DMS79 treated with DMSO at 0.1 percent for 48 hours (cell line): ENCODE measurements at regions not wholly inside any gene's neighbourhood (a gene's known extent, or its start where the extent isn't known, plus 50 kb on each side); places are given as distances from the start of the nearest gene placed in this dataset.

Experiments used
- DNase-seq: peaks from one replicate; lab custom pipeline; 2025; lab: John Stamatoyannopoulos, UW

DNA sequence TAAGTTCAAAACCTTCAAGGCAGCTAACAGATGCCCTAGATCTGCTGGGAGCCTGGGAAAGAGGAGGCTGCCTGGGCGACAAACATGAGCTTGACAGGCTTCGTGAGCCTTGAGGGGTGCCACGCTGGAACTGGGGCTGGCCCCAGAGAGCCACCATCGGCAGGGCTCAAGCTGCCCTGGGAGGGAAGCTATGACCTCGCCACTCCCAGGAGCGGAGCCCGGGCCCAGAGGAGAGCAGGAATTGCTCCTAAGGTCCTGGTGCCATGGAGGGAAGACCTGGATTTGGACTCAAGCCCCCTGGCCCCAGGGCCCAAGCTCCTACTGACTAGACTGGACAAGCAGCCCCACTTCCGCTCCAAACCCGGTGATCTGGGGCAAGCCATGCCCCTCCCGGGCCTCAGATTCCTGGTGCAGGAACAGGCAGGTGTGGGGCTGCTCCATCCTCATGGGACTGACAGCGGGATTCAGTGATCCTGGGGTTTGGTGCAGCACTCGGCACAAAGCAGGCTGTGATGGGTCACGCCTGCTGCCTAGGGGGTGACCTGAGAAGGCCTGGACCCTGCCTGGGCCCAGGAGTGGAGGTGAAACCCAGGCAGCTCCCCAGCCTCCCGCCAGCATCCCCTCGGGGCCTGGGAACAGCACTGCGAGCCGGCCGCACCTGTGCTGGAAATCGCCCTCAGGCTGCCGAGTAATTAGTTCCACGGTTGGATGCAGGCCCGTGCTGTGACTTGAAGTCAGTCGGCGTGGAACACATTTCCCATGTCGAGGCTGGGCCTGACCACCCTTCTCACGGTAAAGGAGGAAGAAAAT lies 246.9 kb downstream of the NDUFA10 start:
- peak; percentile 22 for DNase-seq

DNA sequence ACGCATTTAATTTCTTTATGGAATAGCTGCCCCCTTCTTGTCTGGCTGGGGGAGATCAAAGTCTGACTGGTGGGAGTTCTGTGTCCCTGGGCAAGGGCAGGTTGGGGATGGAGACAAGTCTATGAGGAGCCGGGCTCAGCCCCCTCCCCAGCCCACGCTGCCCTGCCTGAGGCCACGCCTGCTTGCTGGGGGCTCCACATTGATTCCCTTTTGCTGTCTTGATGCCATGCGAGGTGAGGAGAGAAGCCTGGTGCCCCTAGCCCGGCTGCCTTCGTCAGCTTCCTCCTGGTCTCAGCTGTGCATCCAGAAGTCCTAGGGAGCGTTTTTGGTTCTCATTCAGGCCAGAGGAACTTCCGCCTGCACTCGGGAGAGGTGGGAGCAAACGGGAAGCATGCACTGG lies 247.9 kb downstream of the NDUFA10 start:
- DNase-seq: no peak

DNA sequence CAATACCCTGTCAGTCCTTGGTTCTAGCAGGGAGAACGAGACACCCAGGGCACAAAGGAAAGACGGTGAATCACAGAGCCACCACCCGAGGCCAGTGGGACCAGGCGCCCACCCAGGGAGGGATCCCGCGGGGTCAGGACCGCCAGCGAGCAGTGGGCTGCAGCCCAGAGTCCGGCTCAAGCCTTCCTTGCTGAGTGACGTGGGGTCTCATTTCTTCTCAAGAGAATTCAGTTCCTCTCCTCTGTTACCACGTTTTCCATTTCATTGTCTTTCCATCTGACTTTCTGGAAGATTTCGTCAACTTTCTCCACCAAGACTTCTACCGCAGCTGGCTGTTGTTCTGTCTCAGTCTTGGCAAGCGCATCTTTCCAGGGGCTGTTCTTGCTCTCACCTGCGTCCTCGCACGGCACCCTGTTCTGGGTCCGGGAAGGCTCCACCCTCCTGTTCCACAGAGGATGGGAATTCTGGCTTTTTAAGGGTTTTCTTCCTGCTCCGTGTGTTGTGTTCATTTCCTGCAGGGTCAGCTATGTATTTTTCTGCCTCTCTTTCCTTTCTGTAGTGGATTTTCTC lies 248.6 kb downstream of the NDUFA10 start:
- no peak for DNase-seq

DNA sequence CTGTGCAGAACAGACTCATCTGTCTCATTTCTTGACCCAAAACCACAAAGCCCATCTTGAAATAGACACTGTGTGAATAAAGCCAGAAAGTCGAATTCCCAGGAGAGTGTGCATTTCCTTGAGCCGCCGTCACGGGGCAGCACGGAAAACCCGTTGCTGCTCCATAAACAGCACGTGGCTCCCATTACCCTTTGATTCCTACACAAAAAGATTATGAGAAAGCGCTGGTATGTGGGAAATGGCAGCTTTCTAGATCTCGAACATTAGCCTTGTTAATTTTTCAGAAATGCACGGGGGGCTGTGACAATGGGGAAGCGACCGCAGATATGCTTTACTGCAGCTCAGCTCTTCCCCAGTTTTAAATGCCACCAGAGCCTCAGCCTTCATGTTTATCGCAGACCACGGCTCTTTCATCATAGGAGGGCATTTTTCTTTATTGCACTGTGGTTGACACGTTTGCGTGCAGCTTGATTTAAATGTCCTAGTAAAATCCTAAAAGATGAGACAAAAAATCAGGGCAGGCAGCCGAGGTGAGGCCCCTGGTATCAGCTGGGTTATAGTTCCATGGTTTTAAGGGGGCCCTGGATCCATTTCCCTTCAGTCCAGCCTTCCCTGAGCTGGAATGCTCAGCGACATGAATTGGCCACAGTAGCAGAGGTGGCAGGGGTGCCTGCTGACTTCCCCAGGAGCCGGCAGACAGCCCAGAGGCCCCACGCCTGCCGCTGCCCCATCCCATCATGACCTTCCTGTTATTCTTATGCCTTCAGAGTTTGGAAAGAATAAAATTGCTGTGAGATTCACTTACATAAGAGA lies 249.3 kb downstream of the NDUFA10 start:
- DNase-seq: no peak

DNA sequence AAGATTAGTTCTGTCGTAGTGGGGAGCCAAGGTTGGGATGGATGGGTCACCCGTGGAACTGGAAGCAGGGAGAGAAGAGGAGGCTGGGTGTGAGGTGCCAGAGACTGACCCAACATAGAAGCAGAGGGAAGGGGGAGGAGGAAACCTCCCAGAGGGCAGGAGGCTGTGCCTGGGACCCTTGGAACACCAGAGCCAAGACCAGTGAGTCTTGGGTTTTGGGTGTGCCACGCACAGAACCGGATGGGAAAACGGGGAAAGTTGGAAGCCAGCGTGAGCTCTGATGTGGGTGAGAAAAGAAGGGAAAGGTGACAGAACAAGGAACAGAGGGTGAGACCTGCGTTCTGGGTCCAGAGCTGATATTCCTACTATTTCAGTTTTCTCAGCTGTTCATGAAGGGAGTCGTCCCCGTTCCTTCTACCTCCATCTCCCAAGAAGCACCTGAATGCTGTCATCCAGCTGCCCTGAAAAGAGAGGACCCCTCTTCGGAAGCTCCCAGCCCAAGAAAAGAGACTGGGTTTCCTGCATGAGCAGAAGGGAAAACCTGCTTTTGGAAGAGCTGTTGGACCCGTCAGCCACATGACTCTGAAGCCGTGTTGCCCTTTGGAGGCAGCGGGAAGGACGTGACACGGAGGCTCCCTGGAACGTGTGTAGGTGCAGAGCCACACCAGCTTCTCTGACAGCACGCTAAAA lies 250.1 kb downstream of the NDUFA10 start:
- no peak for DNase-seq

DNA sequence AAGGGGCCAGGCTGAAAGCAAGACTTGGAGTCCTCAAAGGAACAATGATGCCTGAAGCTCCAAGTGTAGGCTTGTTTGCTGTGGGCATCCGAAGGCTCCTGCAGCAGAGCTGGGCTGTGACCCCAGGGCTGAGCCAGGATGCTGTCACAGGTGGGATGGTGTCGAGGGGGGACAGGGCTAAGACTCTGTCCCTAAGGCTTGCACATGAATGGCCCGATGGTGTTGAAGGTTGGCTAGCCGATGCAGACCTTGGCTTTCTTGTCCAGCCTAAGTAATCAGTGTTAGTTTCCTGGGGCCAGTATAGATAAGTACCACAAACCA lies 251.0 kb downstream of the NDUFA10 start:
- no peak for DNase-seq

DNA sequence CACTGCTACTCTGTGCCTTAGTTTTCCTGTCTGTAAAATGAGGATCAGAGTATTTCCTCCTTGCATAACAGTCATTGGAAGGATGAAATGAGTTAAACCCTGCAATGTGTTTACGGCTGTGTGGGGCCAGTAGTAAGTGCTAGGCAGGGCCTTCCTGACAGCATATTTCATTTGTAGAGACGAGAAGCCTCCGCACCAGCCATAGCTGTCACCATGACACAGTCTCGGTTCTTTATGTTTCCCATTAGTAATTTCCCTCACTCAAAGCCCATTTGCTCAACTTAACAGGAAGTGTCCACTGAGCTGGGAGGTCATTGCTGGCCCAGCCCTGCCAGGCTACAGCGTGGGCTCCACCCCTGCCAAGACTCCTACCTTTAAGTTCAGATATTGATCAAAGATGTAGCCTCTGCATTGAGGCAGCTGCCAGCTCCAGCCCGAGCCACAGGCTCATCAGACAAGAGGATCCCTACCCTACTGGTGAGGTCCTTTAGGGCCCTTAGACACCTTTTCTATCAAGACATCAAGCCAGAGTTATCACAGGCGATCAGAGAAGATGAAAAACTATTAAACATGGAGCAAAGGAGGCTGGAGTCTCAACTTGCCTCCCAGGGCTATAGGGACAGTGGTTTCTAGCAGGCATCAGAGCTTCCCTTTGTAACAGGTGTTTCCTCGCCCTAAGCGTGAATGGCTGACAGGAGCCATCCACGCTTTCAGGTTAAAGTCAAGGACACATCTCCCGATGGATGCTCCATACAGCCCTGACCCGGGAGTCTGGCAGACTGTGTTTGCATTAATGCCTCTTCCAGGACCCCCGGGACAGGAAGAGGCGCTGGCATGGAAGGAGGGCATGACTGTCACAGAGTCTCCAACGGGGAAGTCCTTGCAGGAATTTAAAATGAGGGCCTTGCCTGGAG lies 251.7 kb downstream of the NDUFA10 start:
- no peak for DNase-seq

DNA sequence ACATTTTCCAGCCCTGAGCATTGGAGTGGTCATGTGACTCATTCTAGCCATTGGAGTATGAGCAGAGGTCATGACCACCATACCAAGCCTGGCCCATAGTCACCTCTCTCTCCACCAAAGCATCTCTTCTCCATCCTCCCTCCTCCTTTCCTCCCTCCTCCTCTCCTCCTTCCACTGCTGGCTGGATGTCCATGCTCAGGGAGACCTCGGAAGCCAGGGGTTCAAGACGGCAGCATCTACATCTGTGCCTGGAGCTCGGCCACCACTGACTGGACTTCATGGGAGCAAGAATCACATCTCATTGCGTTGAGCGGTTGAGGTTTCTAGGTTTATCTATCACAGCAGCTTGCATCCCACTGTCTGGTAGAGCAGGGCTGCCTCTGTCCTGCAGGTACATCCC lies 252.4 kb downstream of the NDUFA10 start:
- no peak for DNase-seq

DNA sequence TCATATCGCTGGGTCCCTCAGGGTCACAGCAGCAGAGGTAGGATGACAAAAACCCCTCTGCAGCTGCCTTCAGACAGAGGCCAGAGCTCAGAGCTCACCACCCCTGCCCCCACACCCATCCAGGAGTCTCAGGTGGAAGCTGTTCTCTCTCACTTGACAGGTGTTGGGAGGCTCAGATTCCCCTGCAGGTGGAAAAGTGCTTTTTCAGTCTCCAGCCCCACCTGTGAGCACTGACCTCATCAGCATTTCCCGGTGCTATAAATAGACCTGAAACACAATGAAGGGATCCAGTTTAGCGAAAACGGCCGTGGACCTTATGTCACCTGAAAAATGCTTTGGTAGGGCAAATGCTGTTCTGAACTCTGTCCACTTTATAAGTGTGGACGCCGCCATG lies 254.9 kb downstream of the NDUFA10 start:
- DNase-seq: peak; percentile 52

DNA sequence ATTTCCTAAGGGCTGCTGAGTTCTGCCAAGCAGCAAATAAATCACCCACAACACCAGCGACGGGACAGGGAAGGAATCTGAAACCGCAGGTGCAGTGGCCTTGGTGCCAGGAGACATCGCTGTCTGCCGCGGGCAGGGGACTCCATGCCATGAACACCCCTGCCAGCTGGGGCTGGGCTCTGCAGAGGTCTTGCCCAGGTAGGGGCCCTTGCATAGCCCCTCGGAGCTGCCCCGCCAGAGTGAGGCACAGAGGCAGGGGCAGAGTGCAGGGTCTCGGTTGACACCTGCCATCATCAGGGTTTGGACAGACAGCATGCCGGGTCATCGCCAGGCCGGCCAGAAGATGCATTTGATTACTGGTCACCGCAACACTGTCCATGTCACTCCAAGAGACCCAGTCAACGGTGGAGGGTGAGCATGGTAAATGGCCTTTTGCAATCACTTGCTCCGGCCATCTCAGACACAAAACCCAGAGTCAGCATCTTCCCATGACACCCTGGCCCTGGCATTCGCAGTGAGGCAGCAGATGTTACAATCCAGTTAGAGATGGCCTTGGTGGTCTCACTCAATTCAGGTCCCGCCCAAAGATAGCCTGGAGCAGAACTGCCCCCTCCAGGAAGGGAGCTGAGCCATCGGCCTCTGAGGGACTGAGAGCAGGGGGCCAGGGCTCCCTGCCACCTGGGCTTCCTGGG lies 255.4 kb downstream of the NDUFA10 start:
- no peak for DNase-seq

DNA sequence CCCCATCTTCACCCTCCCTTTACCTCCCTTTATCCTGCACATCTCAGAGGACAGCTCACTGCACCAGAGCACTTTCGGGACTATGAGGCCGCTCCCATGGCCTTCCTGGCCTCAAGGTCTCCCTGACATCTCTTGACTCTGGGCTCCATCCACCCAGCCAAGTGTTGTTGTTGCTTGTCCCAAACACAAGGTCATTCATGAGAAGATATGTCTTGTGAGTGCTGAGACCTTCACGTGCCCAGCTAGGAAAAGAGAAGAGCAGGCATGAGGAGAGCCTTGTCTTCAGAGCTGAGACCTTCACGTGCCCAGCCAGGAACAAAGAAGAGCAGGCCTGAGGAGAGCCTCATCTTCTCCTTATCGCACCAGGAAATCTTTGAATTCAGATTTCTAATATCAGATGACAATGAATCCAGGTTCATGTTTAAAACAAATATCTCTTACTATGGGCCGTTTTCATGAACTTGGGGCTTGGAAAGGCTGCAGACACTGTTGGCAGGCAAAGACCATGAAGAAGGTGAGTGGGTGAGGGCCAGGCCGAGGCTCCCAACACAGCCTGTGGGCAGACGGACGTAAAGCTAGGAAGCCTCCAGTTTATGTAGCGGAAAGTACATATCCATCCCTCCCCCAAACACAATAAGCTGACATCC lies 256.1 kb downstream of the NDUFA10 start:
- DNase-seq: peak; percentile 7

DNA sequence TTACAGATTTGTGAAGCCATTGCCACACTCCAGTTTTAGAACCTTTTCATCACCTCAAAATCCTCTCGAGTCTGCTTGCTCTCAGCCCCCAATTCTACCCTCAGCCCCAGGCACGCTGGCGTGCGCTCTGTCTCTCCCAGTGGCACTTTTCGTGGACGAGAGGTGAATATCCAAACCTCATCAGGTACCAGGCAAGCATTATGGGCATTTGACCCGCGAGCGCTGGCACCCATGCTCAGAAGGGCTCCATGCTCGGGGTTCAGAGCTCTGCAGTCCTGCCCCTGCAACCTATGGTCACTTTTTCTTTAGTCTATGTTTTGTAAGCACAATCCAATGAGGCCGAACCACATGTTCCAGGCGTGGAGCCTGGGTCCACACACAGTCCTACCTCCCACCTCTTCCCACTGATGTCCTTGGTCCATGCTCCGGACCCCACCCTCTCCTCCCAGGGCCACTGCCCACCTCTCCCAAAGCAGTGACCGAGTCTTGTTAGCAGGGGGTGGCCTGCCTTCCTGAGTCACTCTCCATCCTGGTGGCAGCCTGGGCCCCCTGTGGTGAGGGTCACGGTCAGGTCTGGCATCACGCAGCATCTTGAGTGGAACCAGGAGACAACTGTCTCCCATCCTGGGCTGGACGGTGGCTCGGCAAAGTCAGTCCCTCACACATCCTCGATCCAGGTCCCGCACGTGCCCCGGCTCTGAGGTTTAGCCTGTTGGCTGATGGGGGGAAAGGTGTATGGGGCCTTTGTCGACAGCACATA lies 256.9 kb downstream of the NDUFA10 start:
- DNase-seq: no peak

DNA sequence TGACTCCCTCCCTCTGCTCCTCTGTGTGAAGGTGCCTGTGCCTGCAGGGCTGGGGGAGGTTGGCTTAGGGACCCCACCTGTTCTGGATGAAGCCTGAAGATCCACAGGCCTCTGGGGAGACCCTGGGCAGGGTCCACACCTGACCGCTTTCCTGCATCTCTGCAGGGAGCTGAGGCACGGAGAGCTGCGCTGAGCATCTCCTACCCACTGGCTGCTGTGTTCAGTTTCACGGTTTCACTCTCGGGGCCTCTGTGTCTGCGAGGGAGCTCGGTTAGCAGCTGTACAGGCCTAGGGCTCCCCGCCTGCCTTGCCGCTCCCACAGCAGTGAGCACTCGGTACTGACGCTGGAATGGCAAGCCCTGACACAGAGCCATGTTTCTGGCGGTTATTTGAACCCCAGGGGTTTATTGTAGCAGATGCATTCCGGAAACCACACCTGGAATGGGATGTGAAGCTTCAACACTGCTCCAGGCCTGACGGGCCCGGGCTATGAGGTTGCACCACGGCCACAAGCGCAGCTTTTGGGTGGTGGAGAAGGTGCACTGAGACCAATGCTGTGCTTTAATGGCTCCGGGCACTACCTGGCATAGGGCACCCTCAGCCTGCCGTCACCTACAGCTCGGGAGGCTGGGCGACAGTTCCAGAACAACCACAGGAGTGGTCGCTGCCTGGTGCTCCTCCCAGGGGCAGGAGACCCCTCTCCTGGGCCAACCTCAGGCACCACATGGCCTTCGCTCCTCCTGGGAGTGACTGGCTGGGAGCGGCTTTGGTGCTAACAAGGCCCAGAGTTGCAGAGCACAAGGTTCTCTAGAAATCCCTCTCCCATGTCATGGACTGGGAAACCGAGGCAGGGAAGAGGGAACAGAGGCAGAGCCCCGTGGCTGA lies 257.9 kb downstream of the NDUFA10 start:
- DNase-seq: no peak

DNA sequence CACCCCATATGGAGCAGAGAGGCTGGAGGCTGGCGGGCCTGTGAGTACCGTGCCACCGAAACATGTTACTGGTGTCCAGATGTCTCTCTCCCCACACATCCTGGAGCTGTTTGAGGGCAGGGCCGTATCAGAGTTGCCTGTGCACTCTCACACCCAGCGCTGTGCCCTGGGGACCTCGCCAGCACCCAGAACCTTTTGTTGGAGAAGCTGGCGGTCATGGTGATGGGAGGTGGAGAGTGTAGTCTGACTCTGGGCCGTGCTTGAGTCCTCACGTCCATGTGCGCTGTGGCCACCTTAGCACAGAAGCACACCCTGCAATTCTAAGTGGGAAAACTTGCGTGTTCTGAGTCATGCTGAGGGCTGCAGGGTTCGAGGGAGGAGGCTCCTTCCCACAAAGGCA lies 259.2 kb downstream of the NDUFA10 start:
- DNase-seq: no peak

DNA sequence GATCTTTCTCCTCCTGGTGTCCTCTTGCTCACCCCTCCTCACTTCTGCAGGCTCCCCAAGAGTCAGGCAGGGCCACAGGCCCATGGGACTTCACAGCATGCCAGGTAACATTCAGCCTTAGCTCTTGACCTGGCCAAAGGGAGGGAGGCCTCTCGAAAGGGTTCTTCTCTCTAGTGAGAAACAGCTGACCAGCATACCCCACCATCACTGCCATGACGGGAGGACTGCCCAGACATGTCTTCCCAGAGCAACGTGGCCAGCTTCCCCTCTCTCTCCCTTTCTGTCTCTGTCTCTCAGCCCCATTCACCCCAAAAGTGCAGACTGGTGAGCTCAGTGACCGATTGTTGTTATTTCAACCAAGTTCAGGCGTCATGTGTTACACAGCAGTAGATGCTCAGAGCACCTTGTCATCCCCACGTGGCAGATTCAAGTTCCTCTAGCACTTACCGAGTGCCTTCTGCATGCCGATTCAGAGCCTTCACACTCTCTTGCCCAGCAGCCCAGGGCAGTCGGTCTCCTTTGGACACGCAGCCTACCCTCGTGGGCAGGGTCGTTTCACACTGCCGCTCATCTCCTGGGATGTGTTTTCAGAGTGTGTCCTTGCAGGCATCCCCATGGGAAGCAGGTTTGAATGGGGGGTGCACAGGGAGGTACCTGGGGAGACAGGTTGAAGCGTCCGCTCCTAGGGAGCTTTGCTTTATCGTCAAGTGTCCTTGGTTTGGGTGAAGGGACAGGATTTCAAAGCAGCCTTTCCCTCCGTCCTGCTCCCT lies 259.9 kb downstream of the NDUFA10 start:
- no peak for DNase-seq

DNA sequence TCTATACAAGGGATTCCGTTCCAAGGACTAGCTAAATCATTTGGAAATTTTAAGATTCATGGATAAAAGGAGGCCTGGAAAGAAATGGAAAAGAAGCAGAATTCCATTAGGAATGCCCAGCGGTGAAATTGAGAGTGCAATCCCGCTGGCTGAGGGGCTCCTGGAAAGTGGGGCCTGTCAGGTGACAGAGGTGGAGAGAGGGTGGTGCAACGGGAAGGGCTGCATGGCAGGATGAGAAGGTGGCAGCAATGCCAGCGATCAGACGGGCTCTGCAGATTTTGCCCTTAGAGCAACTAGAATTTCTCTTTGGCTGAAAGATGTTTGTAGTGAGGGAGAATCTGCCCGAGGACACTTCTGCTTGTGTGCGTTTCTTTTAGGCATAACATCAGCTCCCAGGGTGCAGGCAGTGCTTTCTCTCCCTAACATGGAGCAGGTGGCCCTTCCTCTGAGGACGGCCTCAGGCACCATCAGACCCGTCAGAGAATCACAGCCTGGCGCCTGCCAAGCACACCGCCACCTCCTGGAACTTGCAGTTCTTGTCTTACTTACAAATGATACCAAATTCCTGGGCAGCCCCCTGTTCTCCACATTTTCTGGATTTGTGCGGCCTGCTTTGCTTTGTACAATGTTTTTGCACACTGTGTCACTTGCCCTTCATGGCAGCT lies 261.6 kb downstream of the NDUFA10 start:
- no peak for DNase-seq

DNA sequence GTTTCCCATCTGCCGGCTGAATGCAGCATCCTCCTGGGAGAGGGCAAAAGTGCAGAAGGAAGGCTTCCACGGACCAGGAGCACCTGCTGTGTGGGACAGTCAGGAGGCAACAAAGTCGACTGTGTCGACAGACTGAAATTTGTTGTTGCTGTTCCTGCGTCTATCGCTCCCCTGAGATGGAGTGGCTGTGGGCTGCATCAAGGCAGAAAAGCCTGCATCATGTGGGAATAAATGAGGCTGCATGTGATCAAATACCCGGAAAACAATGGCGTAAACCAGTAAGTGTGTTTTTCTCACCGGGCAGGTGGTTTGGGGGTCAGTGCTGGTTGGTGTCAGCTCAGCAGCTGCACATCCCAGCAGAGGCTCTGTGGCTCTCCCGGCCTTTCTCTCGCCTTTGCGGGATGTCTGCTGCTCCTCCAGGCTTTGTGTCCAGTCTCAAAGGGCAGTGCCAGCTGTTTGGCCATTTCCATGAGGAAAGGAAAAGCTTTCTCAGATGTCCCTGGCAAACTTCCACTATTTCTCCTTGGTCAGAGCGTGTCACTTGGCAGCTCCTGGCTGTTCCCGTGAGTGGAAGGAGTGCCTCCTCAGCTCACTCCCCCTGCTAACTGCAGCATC lies 262.4 kb downstream of the NDUFA10 start:
- DNase-seq: peak; percentile 24
